K562 (cell line): ENCODE measurements at regions not wholly inside any gene's neighbourhood (a gene's known extent, or its start where the extent isn't known, plus 50 kb on each side); places are given as distances from the start of the nearest gene placed in this dataset.

Experiments
- ATAC-seq: fragments of 200-7000 bp; cut with Tn5 transposase; 3 replicates; pipeline ENCODE4 v1.9.1; 2020; ENCODE audit warnings: moderate library complexity
- BruUV-seq: library from RNA; stranded (reverse); fragments of 400-500 nt; replicated peaks from 2 replicates; lab custom pipeline; 2021; lab: Mats Ljungman, UMichigan
- CTCF ChIA-PET: fragments of 300-600 bp; formaldehyde crosslinking; extraction: SDS; loops from one replicate; lab custom pipeline; 2021; ENCODE audit warnings: low intra/inter-chr PET ratio; lab: Yijun Ruan, JAX
- POLR2A ChIA-PET: fragments of 300-600, 350-650 bp; sonication (Branson Sonifier 250); formaldehyde crosslinking; extraction: SDS; loops from one replicate; lab custom pipeline; 2021; ENCODE audit warnings: antibody characterized with exemption, inconsistent platforms; lab: Yijun Ruan, JAX
- DNase-seq, 4 experiments: peaks; one replicate each; pipeline versions ENCODE4 v3.0.0 to v3.0.0-alpha.2; 2011 to 2018; ENCODE audit warnings: low spot score in 3 of 4, mixed read lengths in 3 of 4; ENCODE audit errors: extremely low read depth in 1 of 4
- FAIRE-seq: peaks from 2 replicates; lab custom pipeline; 2011; peaks lifted over from hg19 to GRCh38; lab: Jason Lieb, UNC
- H2AFZ ChIP-seq: 2 replicates; pipeline ENCODE4 v1.6.0; 2011; ENCODE audit warnings: low read depth, low read length, control low read depth, inconsistent platforms
- H3K27ac ChIP-seq: fragments of 200-600 bp; 3 replicates; pipeline ENCODE4 v1.8.0; 2011; ENCODE audit warnings: low read depth, mild to moderate bottlenecking, control low read depth, inconsistent platforms, low read length, moderate library complexity, mixed read lengths; ENCODE audit errors: extremely low read depth
- H3K27me3 ChIP-seq, 2 experiments: fragments of 300-600 bp in 1 of 2; 2 replicates in 1 of 2; 3 replicates in 1 of 2; pipeline versions ENCODE4 v1.6.0 to v1.8.0; 2011; ENCODE audit warnings: inconsistent platforms in 2 of 2, low read length in 2 of 2, mild to moderate bottlenecking in 1 of 2, mixed read lengths in 1 of 2, moderate library complexity in 1 of 2; ENCODE audit not compliant: control insufficient read depth in 2 of 2, insufficient read depth in 2 of 2
- H3K36me3 ChIP-seq: fragments of 300-600 bp; 3 replicates; pipeline ENCODE4 v1.8.0; 2011; ENCODE audit warnings: mild to moderate bottlenecking, low read length, inconsistent platforms; ENCODE audit not compliant: control insufficient read depth, insufficient read depth
- H3K4me1 ChIP-seq, 2 experiments: fragments of 200-600 bp in 1 of 2; replicated peaks in 1 of 2; 2 replicates in 1 of 2; 3 replicates in 1 of 2; pipeline versions ENCODE4 v1.5.1 to v1.8.0; 2011; ENCODE audit warnings: inconsistent platforms in 2 of 2, low read length in 2 of 2, mild to moderate bottlenecking in 1 of 2, mixed read lengths in 1 of 2, moderate library complexity in 1 of 2; ENCODE audit not compliant: control insufficient read depth in 2 of 2, insufficient read depth in 2 of 2
- H3K4me2 ChIP-seq: 2 replicates; pipeline ENCODE4 v1.6.1; 2011; ENCODE audit warnings: low read length, control low read depth, inconsistent platforms, mixed read lengths; ENCODE audit not compliant: insufficient read depth
- H3K4me3 ChIP-seq: fragments of 200-600 bp; sonication (generic), shearing (Covaris generic); 2 replicates; pipeline ENCODE4 v1.5.1; 2016; ENCODE audit warnings: control low read depth, inconsistent platforms
- H3K79me2 ChIP-seq: fragments of 200-600 bp; 3 replicates; pipeline ENCODE4 v1.8.0; 2011; ENCODE audit warnings: low read length, inconsistent platforms; ENCODE audit not compliant: control insufficient read depth, insufficient read depth
- H3K9ac ChIP-seq, 2 experiments: 2 replicates each; pipeline versions ENCODE4 v1.6.0 to v1.6.1; 2011; ENCODE audit warnings: low read depth in 2 of 2, low read length in 2 of 2, control low read depth in 1 of 2, inconsistent platforms in 1 of 2, mild to moderate bottlenecking in 1 of 2, mixed read lengths in 1 of 2; ENCODE audit not compliant: insufficient read depth in 1 of 2
- H3K9me1 ChIP-seq: one replicate; pipeline ENCODE4 v1.6.0; 2011; ENCODE audit warnings: inconsistent platforms, mild to moderate bottlenecking, low read length, moderate library complexity; ENCODE audit not compliant: control insufficient read depth, insufficient read depth
- H3K9me3 ChIP-seq: replicated peaks from 2 replicates; pipeline ENCODE4 v1.5.1; 2011; ENCODE audit warnings: low read depth, low read length, inconsistent platforms; ENCODE audit not compliant: control insufficient read depth, insufficient read depth
- H4K20me1 ChIP-seq: replicated peaks from 2 replicates; pipeline ENCODE4 v1.6.1; 2011; ENCODE audit warnings: low read length, inconsistent platforms, mixed read lengths; ENCODE audit not compliant: control insufficient read depth, insufficient read depth
- ERF ChIP-seq: fragments of 450-650 bp; formaldehyde crosslinking; IDR thresholded peaks from 2 replicates; pipeline ENCODE4 v1.4.0; 2020; ENCODE audit warnings: mild to moderate bottlenecking, mixed read lengths
- MXI1 ChIP-seq: IDR thresholded peaks from 2 replicates; pipeline ENCODE4 v1.6.1; 2011; ENCODE audit warnings: low read depth, mild to moderate bottlenecking, improper control_type of control experiment, low read length
- NFYB ChIP-seq: IDR thresholded peaks from 2 replicates; pipeline ENCODE4 v1.6.1; 2011; ENCODE audit warnings: mild to moderate bottlenecking, moderate library complexity; ENCODE audit not compliant: insufficient read length; ENCODE audit errors: extremely low read depth
- PATZ1 ChIP-seq: fragments of 250-450 bp; sonication (Bioruptor Pico); IDR thresholded peaks from 2 replicates; pipeline ENCODE4 v1.5.0; 2020; ENCODE audit warnings: mild to moderate bottlenecking, borderline replicate concordance
- SMAD3 ChIP-seq: fragments of 450-650 bp; formaldehyde crosslinking; conservative IDR thresholded peaks from 2 replicates; pipeline ENCODE4 v1.4.0; 2020; ENCODE audit warnings: mild to moderate bottlenecking
- STAT5A ChIP-seq: IDR thresholded peaks from 2 replicates; pipeline ENCODE4 v1.6.1; 2012; ENCODE audit warnings: low read length, inconsistent platforms, borderline replicate concordance
- ZBTB7A ChIP-seq: IDR thresholded peaks from 2 replicates; pipeline ENCODE4 v1.6.1; 2011; ENCODE audit warnings: low read depth, mild to moderate bottlenecking, low read length, moderate library complexity, borderline replicate concordance; ENCODE audit not compliant: control insufficient read depth
- ZFP1 ChIP-seq: fragments of 450-650 bp; formaldehyde crosslinking; IDR thresholded peaks from 2 replicates; pipeline ENCODE4 v1.4.0; 2020; ENCODE audit warnings: mild to moderate bottlenecking, mixed read lengths
- ZNF57 ChIP-seq: fragments of 450-650 bp; formaldehyde crosslinking; IDR thresholded peaks from 2 replicates; pipeline ENCODE4 v1.4.0; 2020; ENCODE audit warnings: mild to moderate bottlenecking, moderate library complexity
- WGBS: fragments of 100-300 bp; shearing (Covaris generic); methylation state at CpG from one replicate; pipeline ENCODE4 v1.1.6; 2016; ENCODE audit warnings: low coverage, mixed read lengths; ENCODE audit not compliant: insufficient coverage; ENCODE audit errors: missing lambda C conversion rate; 5-methylcytosine and 5-hydroxymethylcytosine counted together
- in situ Hi-C: fragments of 300-500 bp; cut with MboI; formaldehyde crosslinking; loops from 4 replicates; pipeline ENCODE4 v1.15.0; 2018; ENCODE audit warnings: inconsistent platforms, mixed read lengths
- intact Hi-C: fragments of 100-400 bp; cut with micrococcal nuclease; formaldehyde crosslinking; loops from 2 replicates; pipeline ENCODE4 v1.14.2; 2022

GRCh38 chr11:103845331-103845730 lies 191.1 kb upstream of the DDI1 start:
- intact Hi-C loops (no loop called here), in situ Hi-C loops (no loop called here)
- no peak overlapping the region for H3K4me3 ChIP-seq
- no peaks in the 10 kb centered on the region for H3K4me1 ChIP-seq
- ChIA-PET POLR2A (no interaction called here), CTCF (no interaction called here)
- no peak for ATAC-seq
- no TSS peak for BruUV-seq
- no peak overlapping the region for H2AFZ ChIP-seq
- FAIRE-seq = no peak
- H3K9ac ChIP-seq = no peak overlapping the region
- no peaks in the 10 kb centered on the region for H3K36me3 ChIP-seq
- no peaks in the 10 kb centered on the region for H4K20me1 ChIP-seq
- 0% methylated on average over 1 of the region's 1 CpG for WGBS
- no peaks in the 10 kb centered on the region for H3K27me3 ChIP-seq
- H3K9me3 ChIP-seq = no peaks in the 10 kb centered on the region; the same call in 1 of the 2 replicates
- TF ChIP-seq ERF (CRISPR knock-in tag) (no peak), STAT5A (no peak), NFYB (no peak), ZBTB7A (no peak), PATZ1 (CRISPR knock-in tag) (no peak), SMAD3 (CRISPR knock-in tag) (no peak), ZNF57 (CRISPR knock-in tag) (no peak), ZFP1 (no peak), MXI1 (no peak)
- TF ChIP-seq, all 486 proteins: peak for 0
- no peaks in the 10 kb centered on the region for H3K9me1 ChIP-seq
- H3K79me2 ChIP-seq = no peaks in the 10 kb centered on the region
- no peak for DNase-seq
- H3K27ac ChIP-seq = no peak overlapping the region
- no peak overlapping the region for H3K4me2 ChIP-seq
